ENCODE measurements at regions not wholly inside any gene's neighbourhood (a gene's known extent, or its start where the extent isn't known, plus 50 kb on each side); places are given as distances from the start of the nearest gene placed in this dataset.

- BruUV-seq (replicated peaks), result no TSS peak
- DNase-seq (ENCODE audit: low read depth, low spot score), result no peak
Observed at GRCh38 chr11:11148104-11148509, 204.9 kb downstream of the CSNK2A3 start.

GRCh38 chr11:11146830-11147229 lies 206.2 kb downstream of the CSNK2A3 start:
- intact Hi-C loops (cut with micrococcal nuclease), result no loop called here
- H4K20me1 ChIP-seq (ENCODE audit: insufficient read depth), result no peaks in the 10 kb centered on the region
- no peak overlapping the region for H3K4me3 ChIP-seq (replicated peaks in 1 of 2; ENCODE audit: low read depth in 1 of 2, low read length in 2 of 2)
- H3K9me3 ChIP-seq (ENCODE audit: control insufficient read depth in 1 of 2, insufficient read depth in 1 of 2, low read depth in 1 of 2, low read length in 2 of 2), result no peaks in the 10 kb centered on the region
- H2AFZ ChIP-seq (ENCODE audit: low read depth, low read length, poor library complexity, severe bottlenecking), result no peak overlapping the region
- RAD21 ChIA-PET (ENCODE audit: low non-redundant PET in 1 of 2, low total read pairs in 2 of 2, uncharacterized antibody in 2 of 2, unreplicated experiment in 2 of 2), result no interaction called here
- H3K36me3 ChIP-seq (ENCODE audit: control insufficient read depth in 1 of 2, insufficient read depth in 2 of 2, low read length in 2 of 2), result no peaks in the 10 kb centered on the region
- no TSS peak for BruUV-seq (replicated peaks)
- no peak overlapping the region for H3K27ac ChIP-seq (ENCODE audit: low read depth, low read length)
- DNase-seq (ENCODE audit: low read depth, low spot score) (no peak), ATAC-seq (no peak)
- no peaks in the 10 kb centered on the region for H3K4me1 ChIP-seq (ENCODE audit: control insufficient read depth in 1 of 2, insufficient read depth in 2 of 2, low read length in 2 of 2)
- H3K79me2 ChIP-seq (ENCODE audit: insufficient read depth, low read length), result no peaks in the 10 kb centered on the region
- no peak for TF ChIP-seq SIN3A (IDR thresholded peaks at IDR 0.05; ENCODE audit: low read depth)
- TF ChIP-seq ELF1 (IDR thresholded peaks at IDR 0.05; ENCODE audit: borderline replicate concordance, low read depth), result no peak
- TF ChIP-seq REST (IDR thresholded peaks at IDR 0.05; ENCODE audit: low read depth), result no peak
- TF ChIP-seq TCF7L2 (IDR thresholded peaks at IDR 0.05; ENCODE audit: borderline replicate concordance, extremely low read depth, insufficient read depth, insufficient read length), result no peak
- TF ChIP-seq ZNF274 (IDR thresholded peaks at IDR 0.05; ENCODE audit: low read depth, low read length), result no peak
- no peak for TF ChIP-seq YY1 (IDR thresholded peaks at IDR 0.05; ENCODE audit: extremely low read depth, insufficient replicate concordance, low read depth, low read length)
- TF ChIP-seq SRF (IDR thresholded peaks at IDR 0.05; ENCODE audit: low read depth), result no peak
- no peaks in the 10 kb centered on the region for H3K27me3 ChIP-seq (ENCODE audit: insufficient read depth, low read length)
- no peak overlapping the region for H3K4me2 ChIP-seq (ENCODE audit: low read length)
- POLR2A ChIA-PET, result no interaction called here
- CTCF ChIA-PET, result interaction anchor here (2.4 kb wide), 1 partner anchor 10 kb away, joined by 9 read pairs; no protein-coding TSS in a partner anchor
- no peak overlapping the region for H3K9ac ChIP-seq (ENCODE audit: low read length)
- no peaks in the 10 kb centered on the region for H3K9me2 ChIP-seq (ENCODE audit: insufficient read depth)

More at GRCh38 chr11:11148104-11148509, 204.9 kb downstream of the CSNK2A3 start:
- no peaks in the 10 kb centered on the region for H3K9me3 ChIP-seq (ENCODE audit: control insufficient read depth in 1 of 2, insufficient read depth in 1 of 2, low read depth in 1 of 2, low read length in 2 of 2)
- H3K4me1 ChIP-seq (ENCODE audit: control insufficient read depth in 1 of 2, insufficient read depth in 2 of 2, low read length in 2 of 2), result no peaks in the 10 kb centered on the region
- H3K27ac ChIP-seq (ENCODE audit: low read depth, low read length), result no peak overlapping the region
- H3K9ac ChIP-seq (ENCODE audit: low read length), result no peak overlapping the region
- POLR2A ChIA-PET, result no interaction called here
- peak in 1 of 3 experiments; percentile 14; a peak in 2 of 6 replicates for TF ChIP-seq CTCF (IDR thresholded peaks at IDR 0.05 in 2 of 3, conservative IDR thresholded peaks at IDR 0.05 in 1 of 3; ENCODE audit: borderline replicate concordance in 1 of 3, insufficient read depth in 1 of 3, low read depth in 2 of 3, low read length in 2 of 3)
- TF ChIP-seq SIN3A (IDR thresholded peaks at IDR 0.05; ENCODE audit: low read depth), result no peak
- no peak overlapping the region for H2AFZ ChIP-seq (ENCODE audit: low read depth, low read length, poor library complexity, severe bottlenecking)
- CTCF ChIA-PET, result interaction anchor here (1.3 to 1.6 kb wide), 2 partner anchors 9 to 15 kb away, joined by 5 to 10 read pairs; no protein-coding TSS in a partner anchor
- H3K4me2 ChIP-seq (ENCODE audit: low read length), result no peak overlapping the region
- no peak overlapping the region for H3K4me3 ChIP-seq (replicated peaks in 1 of 2; ENCODE audit: low read depth in 1 of 2, low read length in 2 of 2)
- no peaks in the 10 kb centered on the region for H3K9me2 ChIP-seq (ENCODE audit: insufficient read depth)
- H3K27me3 ChIP-seq (ENCODE audit: insufficient read depth, low read length), result no peaks in the 10 kb centered on the region
- H4K20me1 ChIP-seq (ENCODE audit: insufficient read depth), result no peaks in the 10 kb centered on the region
- H3K79me2 ChIP-seq (ENCODE audit: insufficient read depth, low read length), result no peaks in the 10 kb centered on the region
- peak; percentile 73 for ATAC-seq
- RAD21 ChIA-PET (ENCODE audit: low non-redundant PET in 1 of 2, low total read pairs in 2 of 2, uncharacterized antibody in 2 of 2, unreplicated experiment in 2 of 2), result no interaction called here
- no peaks in the 10 kb centered on the region for H3K36me3 ChIP-seq (ENCODE audit: control insufficient read depth in 1 of 2, insufficient read depth in 2 of 2, low read length in 2 of 2)
- intact Hi-C loops (cut with micrococcal nuclease), result no loop called here

Measured in HCT116 (cell line).